Ovary (tissue), 3 donors: ENCODE measurements at regions not wholly inside any gene's neighbourhood (a gene's known extent, or its start where the extent isn't known, plus 50 kb on each side); places are given as distances from the start of the nearest gene placed in this dataset.

Experiments used
- CTCF ChIP-seq, 3 donors: fragments of 450-650 bp in 2 of 3; fragments of 200-600 bp in 1 of 3; IDR thresholded peaks; one replicate each; pipeline versions ENCODE4 v1.5.1 to v1.8.0; 2016 to 2022; ENCODE audit warnings: antibody characterized with exemption in 3 of 3, mild to moderate bottlenecking in 1 of 3
- EP300 ChIP-seq: sonication (generic); formaldehyde crosslinking; IDR thresholded peaks from one replicate; pipeline ENCODE4 v1.6.1; 2017; ENCODE audit warnings: antibody characterized with exemption
- POLR2A ChIP-seq: fragments of 450-650 bp; IDR thresholded peaks from one replicate; pipeline ENCODE4 v1.6.1; 2017; ENCODE audit warnings: antibody characterized with exemption, mild to moderate bottlenecking, moderate library complexity
- donor health status: DM: no; HTN: no; CAD: no.

- TF ChIP-seq CTCF (IDR thresholded peaks at IDR 0.05) (no peak), EP300 (no peak), POLR2A (no peak)
These were observed 119.8 kb upstream of the SLCO3A1 start for GRCh38 chr15:91733661-91734060.
